Chondrocyte (in vitro differentiated cells): ENCODE measurements at regions not wholly inside any gene's neighbourhood (a gene's known extent, or its start where the extent isn't known, plus 50 kb on each side); places are given as distances from the start of the nearest gene placed in this dataset.

Experiments
- DNase-seq: peaks from one replicate; pipeline ENCODE4 v3.0.0; 2021; ENCODE audit warnings: mixed read lengths, low spot score
- H3K27ac Mint-ChIP-seq: one replicate; pipeline ENCODE4 v1.8.0; 2021; ENCODE audit warnings: mild to moderate bottlenecking, moderate library complexity, mixed read lengths; ENCODE audit not compliant: unreplicated experiment
- H3K27me3 Mint-ChIP-seq: 2 replicates; pipeline ENCODE4 v1.8.0; 2021; ENCODE audit warnings: low read depth, mixed read lengths
- H3K36me3 Mint-ChIP-seq: 2 replicates; pipeline ENCODE4 v1.8.0; 2021; ENCODE audit warnings: low read depth, mixed read lengths
- H3K4me1 Mint-ChIP-seq: 2 replicates; pipeline ENCODE4 v1.8.0; 2021; ENCODE audit warnings: low read depth, mild to moderate bottlenecking, mixed read lengths
- H3K4me3 Mint-ChIP-seq: one replicate; pipeline ENCODE4 v1.8.0; 2021; ENCODE audit warnings: mild to moderate bottlenecking, moderate library complexity, mixed read lengths; ENCODE audit not compliant: unreplicated experiment
- H3K9me3 Mint-ChIP-seq: 2 replicates; pipeline ENCODE4 v1.8.0; 2021; ENCODE audit warnings: low read depth, mixed read lengths
- CTCF ChIP-seq: fragments of 200-600 bp; sonication (generic); IDR thresholded peaks from 2 replicates; pipeline ENCODE4 v1.5.0; 2021; ENCODE audit warnings: antibody characterized with exemption, mild to moderate bottlenecking, moderate library complexity

DNA sequence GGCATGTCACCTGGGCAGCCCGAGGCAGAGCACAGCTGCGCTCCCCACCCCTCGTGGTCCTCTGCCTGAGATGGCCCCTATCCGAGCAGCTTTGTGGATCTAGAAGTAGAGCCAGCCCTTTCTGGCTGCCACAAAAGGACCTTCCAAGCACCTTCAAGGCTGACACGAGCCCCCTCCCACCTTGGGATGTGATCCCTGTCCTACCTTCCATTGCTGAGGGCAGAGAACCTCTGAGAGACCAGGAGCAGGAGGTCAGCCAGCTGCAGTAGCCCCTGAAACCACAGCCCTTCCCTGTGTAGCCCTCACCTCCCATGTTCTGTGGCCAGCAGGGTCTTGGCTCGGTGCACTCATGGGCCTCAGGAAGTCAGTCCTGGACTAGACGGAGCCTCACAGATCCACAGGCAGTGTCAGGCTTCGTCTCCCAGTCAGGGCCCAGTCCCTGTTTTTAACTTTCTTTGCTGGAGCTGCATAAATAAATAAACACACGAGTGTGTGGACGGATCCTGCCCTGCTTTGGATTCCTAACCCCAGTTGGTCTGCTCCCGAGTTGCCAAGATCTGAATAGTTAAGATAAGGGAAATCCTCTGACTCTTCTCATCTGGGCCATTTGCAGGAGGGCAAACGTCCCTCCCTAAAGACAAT is 507.7 kb downstream of the PREX1 start:
- no peak for TF ChIP-seq CTCF
- Mint-ChIP-seq H3K27ac (no peak overlapping the region), H3K27me3 (peaks cover 23% of the 10 kb centered on the region), H3K4me1 (peaks cover 6% of the 10 kb centered on the region), H3K4me3 (no peak overlapping the region), H3K36me3 (no peaks in the 10 kb centered on the region), H3K9me3 (no peaks in the 10 kb centered on the region)
- no peak for DNase-seq

DNA sequence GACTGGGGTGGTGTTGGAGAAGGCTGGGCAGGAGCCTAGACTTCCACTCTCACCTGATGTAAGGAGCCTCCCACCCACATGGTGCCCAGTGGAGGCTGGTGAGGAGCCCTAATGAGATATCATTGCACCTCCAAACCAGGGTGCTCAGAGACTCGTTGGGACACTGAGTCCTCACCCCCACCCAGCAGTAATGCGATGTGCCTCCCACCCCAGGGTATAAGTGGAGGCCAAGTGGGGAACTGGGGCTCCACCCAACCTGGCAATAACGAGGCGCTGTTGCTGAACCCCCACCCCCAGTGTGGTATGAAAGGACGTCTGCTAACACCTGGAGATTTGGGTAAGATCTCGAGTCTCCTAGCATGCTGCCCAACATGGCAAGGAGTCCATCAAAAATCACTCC is 510.2 kb downstream of the PREX1 start:
- TF ChIP-seq CTCF, result no peak

GRCh38 chr20:48314925-48315592 is 512.7 kb downstream of the PREX1 start:
- peaks cover under 1% of the 10 kb centered on the region for H3K4me1 Mint-ChIP-seq
- peaks cover 26% of the 10 kb centered on the region for H3K27me3 Mint-ChIP-seq
- H3K36me3 Mint-ChIP-seq, result no peaks in the 10 kb centered on the region
- no peak for DNase-seq
- H3K4me3 Mint-ChIP-seq, result no peak overlapping the region
- no peak for TF ChIP-seq CTCF
- no peak overlapping the region for H3K27ac Mint-ChIP-seq
- no peaks in the 10 kb centered on the region for H3K9me3 Mint-ChIP-seq

More for the DNA sequence above, 510.2 kb downstream of the PREX1 start:
- Mint-ChIP-seq H3K9me3 (no peaks in the 10 kb centered on the region), H3K4me1 (peaks cover 6% of the 10 kb centered on the region), H3K36me3 (no peaks in the 10 kb centered on the region), H3K27ac (no peak overlapping the region), H3K27me3 (peaks cover 27% of the 10 kb centered on the region), H3K4me3 (no peak overlapping the region)
- DNase-seq, result no peak

DNA sequence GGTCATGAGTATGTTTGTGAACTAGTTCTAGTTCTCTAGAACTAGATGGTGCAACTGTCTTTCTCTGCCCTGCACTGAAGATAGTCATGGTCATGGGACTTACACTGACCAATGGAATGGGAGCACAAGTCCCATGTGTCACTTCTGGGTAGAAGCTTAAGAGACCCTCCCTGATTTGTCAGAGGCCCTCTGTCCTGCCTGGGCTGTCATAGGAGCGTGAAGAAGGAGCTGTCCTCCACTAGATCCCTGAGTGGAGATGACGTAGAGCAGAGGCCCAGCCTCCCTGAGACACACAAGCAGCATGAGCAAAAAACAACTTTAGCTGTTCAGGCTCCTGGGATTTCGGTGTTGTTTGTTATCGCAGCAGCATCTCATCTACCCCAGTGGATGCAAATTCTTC is 514.5 kb downstream of the PREX1 start:
- no peak overlapping the region for H3K27ac Mint-ChIP-seq
- DNase-seq, result no peak
- TF ChIP-seq CTCF, result no peak

GRCh38 chr20:48311956-48312355 is 515.8 kb downstream of the PREX1 start:
- TF ChIP-seq CTCF, result no peak
- Mint-ChIP-seq H3K27me3 (peaks cover 28% of the 10 kb centered on the region), H3K36me3 (no peaks in the 10 kb centered on the region), H3K4me3 (no peak overlapping the region), H3K27ac (no peak overlapping the region), H3K9me3 (no peaks in the 10 kb centered on the region), H3K4me1 (no peaks in the 10 kb centered on the region)
- DNase-seq, result no peak

More for the DNA sequence above, 514.5 kb downstream of the PREX1 start:
- H3K4me1 Mint-ChIP-seq, result no peaks in the 10 kb centered on the region
- H3K27me3 Mint-ChIP-seq, result peaks cover 40% of the 10 kb centered on the region
- H3K9me3 Mint-ChIP-seq, result no peaks in the 10 kb centered on the region
- no peak overlapping the region for H3K4me3 Mint-ChIP-seq
- H3K36me3 Mint-ChIP-seq, result no peaks in the 10 kb centered on the region
